ENCODE measurements at regions not wholly inside any gene's neighbourhood (a gene's known extent, or its start where the extent isn't known, plus 50 kb on each side); places are given as distances from the start of the nearest gene placed in this dataset.

GRCh38 chr1:19536519-19536918, 51.2 kb upstream of the CAPZB start (continued):
- TF ChIP-seq NFATC4 (CRISPR knock-in tag; IDR thresholded peaks at IDR 0.05), result no peak
- TF ChIP-seq CBFB (CRISPR knock-in tag; IDR thresholded peaks at IDR 0.05; ENCODE audit: low read depth), result no peak
- TF ChIP-seq SP1 (CRISPR knock-in tag; conservative IDR thresholded peaks at IDR 0.05), result no peak
- no peak for TF ChIP-seq FOXP1 (CRISPR knock-in tag; IDR thresholded peaks at IDR 0.05; ENCODE audit: borderline replicate concordance)
- no peak for TF ChIP-seq MYBL2 (CRISPR knock-in tag; IDR thresholded peaks at IDR 0.05)

- ATAC-seq, result no peak
These were observed 49.9 kb upstream of the CAPZB start for GRCh38 chr1:19535214-19535613.

More at GRCh38 chr1:19535214-19535613, 49.9 kb upstream of the CAPZB start:
- no peak for DNase-seq (ENCODE audit: low spot score)
- Mint-ChIP-seq H3K27me3 (ENCODE audit: low read depth) (peaks cover 9% of the 10 kb centered on the region), H3K36me3 (peaks cover 6% of the 10 kb centered on the region), H3K27ac (no peak overlapping the region), H3K4me1 (no peaks in the 10 kb centered on the region), H3K4me3 (no peak overlapping the region), H3K9me3 (peaks cover 23% of the 10 kb centered on the region)
- ChIA-PET CTCF (no interaction called here), POLR2A (no interaction called here)
- no peak for TF ChIP-seq HMGA2 (CRISPR knock-in tag; IDR thresholded peaks at IDR 0.05)
- no peak for TF ChIP-seq NFE2L1 (CRISPR knock-in tag; IDR thresholded peaks at IDR 0.05)
- no peak for TF ChIP-seq TCF7 (CRISPR knock-in tag; IDR thresholded peaks at IDR 0.05; ENCODE audit: low read depth)
- TF ChIP-seq ZSCAN18 (CRISPR knock-in tag; IDR thresholded peaks at IDR 0.05), result no peak
- no peak for TF ChIP-seq ZNF532 (CRISPR knock-in tag; IDR thresholded peaks at IDR 0.05; ENCODE audit: borderline replicate concordance)
- TF ChIP-seq MAX (CRISPR knock-in tag; IDR thresholded peaks at IDR 0.05), result no peak
- TF ChIP-seq SMAD4 (CRISPR knock-in tag; IDR thresholded peaks at IDR 0.05), result no peak
- no peak for TF ChIP-seq NR1H2 (CRISPR knock-in tag; IDR thresholded peaks at IDR 0.05)
- no peak for TF ChIP-seq ARID4B (CRISPR knock-in tag; IDR thresholded peaks at IDR 0.05; ENCODE audit: borderline replicate concordance)
- no peak for TF ChIP-seq AFF4 (CRISPR knock-in tag; IDR thresholded peaks at IDR 0.05; ENCODE audit: borderline replicate concordance)
- TF ChIP-seq SOX15 (CRISPR knock-in tag; IDR thresholded peaks at IDR 0.05), result no peak
- no peak for TF ChIP-seq TEAD1 (CRISPR knock-in tag; IDR thresholded peaks at IDR 0.05)
- TF ChIP-seq STAT6 (CRISPR knock-in tag; conservative IDR thresholded peaks at IDR 0.05; ENCODE audit: low read depth), result no peak
